ENCODE measurements at regions not wholly inside any gene's neighbourhood (a gene's known extent, or its start where the extent isn't known, plus 50 kb on each side); places are given as distances from the start of the nearest gene placed in this dataset.

GRCh38 chr1:29870621-29871020 is 634.3 kb downstream of the PTPRU start:
- DNase-seq: no peak

- no peak for DNase-seq
Measured at GRCh38 chr1:29869802-29870201, 633.5 kb downstream of the PTPRU start.

GRCh38 chr1:29868944-29869343 is 632.6 kb downstream of the PTPRU start:
- DNase-seq: no peak

- DNase-seq: no peak
Measured at GRCh38 chr1:29868096-29868495, 631.8 kb downstream of the PTPRU start.

- no peak for DNase-seq
Measured at GRCh38 chr1:29865051-29865450, 628.7 kb downstream of the PTPRU start.

- no peak for DNase-seq
Measured at GRCh38 chr1:29864431-29865022, 628.2 kb downstream of the PTPRU start.

- no peak for DNase-seq
Measured at GRCh38 chr1:29861922-29862321, 625.6 kb downstream of the PTPRU start.

GRCh38 chr1:29861446-29861845 is 625.1 kb downstream of the PTPRU start:
- no peak for DNase-seq

- no peak for DNase-seq
Measured at GRCh38 chr1:29860681-29861080, 624.4 kb downstream of the PTPRU start.

- DNase-seq: no peak
Measured at GRCh38 chr1:29860056-29860455, 623.7 kb downstream of the PTPRU start.

- DNase-seq: no peak
Measured at GRCh38 chr1:29859126-29859525, 622.8 kb downstream of the PTPRU start.

GRCh38 chr1:29858646-29859045 is 622.3 kb downstream of the PTPRU start:
- DNase-seq: no peak

- no peak for DNase-seq
Measured at GRCh38 chr1:29856340-29857114, 620.2 kb downstream of the PTPRU start.

GRCh38 chr1:29855561-29856160 is 619.3 kb downstream of the PTPRU start:
- no peak for DNase-seq

- DNase-seq: no peak
Measured at GRCh38 chr1:29854700-29855276, 618.5 kb downstream of the PTPRU start.

GRCh38 chr1:29853716-29854330 is 617.5 kb downstream of the PTPRU start:
- no peak for DNase-seq

- no peak for DNase-seq
Measured at GRCh38 chr1:29852248-29852647, 615.9 kb downstream of the PTPRU start.

- DNase-seq: no peak
Measured at GRCh38 chr1:29851691-29852090, 615.4 kb downstream of the PTPRU start.

- no peak for DNase-seq
Measured at GRCh38 chr1:29849991-29850757, 613.9 kb downstream of the PTPRU start.

GRCh38 chr1:29849038-29849750 is 612.9 kb downstream of the PTPRU start:
- no peak for DNase-seq

- no peak for DNase-seq
Measured at GRCh38 chr1:29845910-29846309, 609.6 kb downstream of the PTPRU start.

- DNase-seq: no peak
Measured at GRCh38 chr1:29842130-29842529, 605.8 kb downstream of the PTPRU start.
